ENCODE measurements at regions not wholly inside any gene's neighbourhood (a gene's known extent, or its start where the extent isn't known, plus 50 kb on each side); places are given as distances from the start of the nearest gene placed in this dataset.
A peak's percentile ranks its signal among the peaks of the same experiment; 100 is the strongest.

GRCh38 chr10:59575269-59575668, 134.4 kb downstream of the SLC16A9 start:
- TF ChIP-seq ETV6 (CRISPR knock-in tag; IDR thresholded peaks at IDR 0.05) (no peak), KAT7 (CRISPR knock-in tag; IDR thresholded peaks at IDR 0.05; ENCODE audit: borderline replicate concordance) (no peak), GTF2I (CRISPR knock-in tag; conservative IDR thresholded peaks at IDR 0.05) (no peak), EMX1 (CRISPR knock-in tag; IDR thresholded peaks at IDR 0.05) (no peak), SMAD4 (CRISPR knock-in tag; IDR thresholded peaks at IDR 0.05) (no peak)
- ChIA-PET CTCF (no interaction called here), POLR2A (no interaction called here)
- H3K9me3 Mint-ChIP-seq: no peaks in the 10 kb centered on the region; the same call in 1 of the 2 replicates
- DNase-seq (ENCODE audit: low spot score) (no peak), ATAC-seq (peak; percentile 78)
- peaks cover 10% of the 10 kb centered on the region for H3K4me1 Mint-ChIP-seq
- H3K27me3 Mint-ChIP-seq (ENCODE audit: low read depth): no peaks in the 10 kb centered on the region
- H3K27ac Mint-ChIP-seq: no peak overlapping the region
- no peaks in the 10 kb centered on the region for H3K36me3 Mint-ChIP-seq
- H3K4me3 Mint-ChIP-seq: no peak overlapping the region

- peaks cover under 1% of the 10 kb centered on the region; the same call in 1 of the 2 replicates for H3K4me1 Mint-ChIP-seq
- ATAC-seq: no peak
- H3K27me3 Mint-ChIP-seq (ENCODE audit: low read depth): no peaks in the 10 kb centered on the region
- TF ChIP-seq NR2C2 (CRISPR knock-in tag; IDR thresholded peaks at IDR 0.05) (no peak), ZNF219 (CRISPR knock-in tag; IDR thresholded peaks at IDR 0.05; ENCODE audit: borderline replicate concordance) (no peak), ATF2 (CRISPR knock-in tag; IDR thresholded peaks at IDR 0.05; ENCODE audit: borderline replicate concordance, low read depth) (no peak), IRF2 (CRISPR knock-in tag; IDR thresholded peaks at IDR 0.05; ENCODE audit: borderline replicate concordance, low read depth) (no peak), NR3C1 (CRISPR knock-in tag; conservative IDR thresholded peaks at IDR 0.05; ENCODE audit: low read depth) (no peak), NFATC4 (CRISPR knock-in tag; IDR thresholded peaks at IDR 0.05) (no peak)
- no peaks in the 10 kb centered on the region for H3K36me3 Mint-ChIP-seq
- H3K9me3 Mint-ChIP-seq: peaks cover 6% of the 10 kb centered on the region; the same call in 1 of the 2 replicates
- no peak overlapping the region for H3K27ac Mint-ChIP-seq
- no peak overlapping the region for H3K4me3 Mint-ChIP-seq
- ChIA-PET POLR2A (no interaction called here), CTCF (no interaction called here)
- no peak for DNase-seq (ENCODE audit: low spot score)
Measured at GRCh38 chr10:59563531-59563930, 146.1 kb downstream of the SLC16A9 start.

- Mint-ChIP-seq H3K4me1 (peaks cover 14% of the 10 kb centered on the region), H3K27ac (no peak overlapping the region), H3K9me3 (peaks cover 6% of the 10 kb centered on the region; the same call in 1 of the 2 replicates), H3K4me3 (no peak overlapping the region), H3K36me3 (no peaks in the 10 kb centered on the region), H3K27me3 (ENCODE audit: low read depth) (no peaks in the 10 kb centered on the region)
- POLR2A ChIA-PET: no interaction called here
- DNase-seq (ENCODE audit: low spot score): no peak
- CTCF ChIA-PET: no interaction called here
- no peak for ATAC-seq
- no peak for TF ChIP-seq MXD4 (CRISPR knock-in tag; IDR thresholded peaks at IDR 0.05; ENCODE audit: borderline replicate concordance)
- TF ChIP-seq RORB (CRISPR knock-in tag; IDR thresholded peaks at IDR 0.05): no peak
- TF ChIP-seq GTF2I (CRISPR knock-in tag; conservative IDR thresholded peaks at IDR 0.05): no peak
- TF ChIP-seq CTCF (IDR thresholded peaks at IDR 0.05): no peak
- TF ChIP-seq USF2 (CRISPR knock-in tag; IDR thresholded peaks at IDR 0.05): no peak
- no peak for TF ChIP-seq NR2C2 (CRISPR knock-in tag; IDR thresholded peaks at IDR 0.05)
- no peak for TF ChIP-seq CREB1 (CRISPR knock-in tag; IDR thresholded peaks at IDR 0.05)
- TF ChIP-seq ZNF121 (CRISPR knock-in tag; IDR thresholded peaks at IDR 0.05): no peak
- TF ChIP-seq ZNF263 (CRISPR knock-in tag; IDR thresholded peaks at IDR 0.05; ENCODE audit: low read depth): no peak
- TF ChIP-seq AFF4 (CRISPR knock-in tag; IDR thresholded peaks at IDR 0.05; ENCODE audit: borderline replicate concordance): no peak
- no peak for TF ChIP-seq MLX (CRISPR knock-in tag; IDR thresholded peaks at IDR 0.05)
- no peak for TF ChIP-seq TEAD4 (CRISPR knock-in tag; IDR thresholded peaks at IDR 0.05)
- no peak for TF ChIP-seq ZNF281 (CRISPR knock-in tag; IDR thresholded peaks at IDR 0.05)
- no peak for TF ChIP-seq IRF2 (CRISPR knock-in tag; IDR thresholded peaks at IDR 0.05; ENCODE audit: borderline replicate concordance, low read depth)
- TF ChIP-seq TP53 (CRISPR knock-in tag; IDR thresholded peaks at IDR 0.05): no peak
Measured at GRCh38 chr10:59562126-59562525, 147.5 kb downstream of the SLC16A9 start.
